Astrocyte (in vitro differentiated cells and primary cell): ENCODE measurements at regions not wholly inside any gene's neighbourhood (a gene's known extent, or its start where the extent isn't known, plus 50 kb on each side); places are given as distances from the start of the nearest gene placed in this dataset.

Source experiments
- DNase-seq: peaks from one replicate; pipeline ENCODE4 v3.0.0-alpha.2; 2010; ENCODE audit warnings: low read depth
- FAIRE-seq: peaks from 2 replicates; lab custom pipeline; 2011; peaks lifted over from hg19 to GRCh38; lab: Jason Lieb, UNC
- H2AFZ ChIP-seq: 2 replicates; pipeline ENCODE4 v1.6.0; 2012; ENCODE audit warnings: low read depth, low read length, inconsistent platforms
- H3K27ac ChIP-seq: 2 replicates; pipeline ENCODE4 v1.5.1; 2011; ENCODE audit warnings: low read depth, low read length, inconsistent platforms
- H3K27me3 ChIP-seq: 2 replicates; pipeline ENCODE4 v1.6.0; 2011; ENCODE audit warnings: low read length, inconsistent platforms; ENCODE audit not compliant: insufficient read depth
- H3K36me3 ChIP-seq: 2 replicates; pipeline ENCODE4 v1.5.1; 2011; ENCODE audit warnings: low read length, inconsistent platforms; ENCODE audit not compliant: insufficient read depth
- H3K4me1 ChIP-seq: 2 replicates; pipeline ENCODE4 v1.5.1; 2011; ENCODE audit warnings: low read length, inconsistent platforms; ENCODE audit not compliant: insufficient read depth
- H3K4me2 ChIP-seq: 2 replicates; pipeline ENCODE4 v1.6.0; 2012; ENCODE audit warnings: low read length, inconsistent platforms
- H3K4me3 ChIP-seq: 2 replicates; pipeline ENCODE4 v1.5.1; 2011; ENCODE audit warnings: low read depth, mild to moderate bottlenecking, low read length, inconsistent platforms; ENCODE audit not compliant: insufficient read depth
- H3K79me2 ChIP-seq: 2 replicates; pipeline ENCODE4 v1.6.0; 2012; ENCODE audit warnings: mild to moderate bottlenecking, low read length, inconsistent platforms; ENCODE audit not compliant: insufficient read depth
- H3K9ac ChIP-seq: 2 replicates; pipeline ENCODE4 v1.6.0; 2012; ENCODE audit warnings: mild to moderate bottlenecking, low read length, inconsistent platforms
- H3K9me3 ChIP-seq: 2 replicates; pipeline ENCODE4 v1.5.1; 2012; ENCODE audit warnings: low read depth, mild to moderate bottlenecking, low read length, inconsistent platforms; ENCODE audit not compliant: insufficient read depth
- H4K20me1 ChIP-seq: 2 replicates; pipeline ENCODE4 v1.6.0; 2012; ENCODE audit warnings: low read length, inconsistent platforms; ENCODE audit not compliant: insufficient read depth
- H3K27ac Mint-ChIP-seq: one replicate; pipeline ENCODE4 v1.8.0; 2021; ENCODE audit warnings: mild to moderate bottlenecking, mixed read lengths; ENCODE audit not compliant: unreplicated experiment
- H3K27me3 Mint-ChIP-seq: one replicate; pipeline ENCODE4 v1.8.0; 2021; ENCODE audit warnings: low read depth, mixed read lengths; ENCODE audit not compliant: unreplicated experiment
- H3K36me3 Mint-ChIP-seq: one replicate; pipeline ENCODE4 v1.8.0; 2021; ENCODE audit warnings: low read depth, mixed read lengths; ENCODE audit not compliant: unreplicated experiment
- H3K4me1 Mint-ChIP-seq: one replicate; pipeline ENCODE4 v1.8.0; 2021; ENCODE audit warnings: low read depth, mixed read lengths; ENCODE audit not compliant: unreplicated experiment
- H3K4me3 Mint-ChIP-seq: one replicate; pipeline ENCODE4 v1.8.0; 2021; ENCODE audit warnings: mild to moderate bottlenecking, moderate library complexity, mixed read lengths; ENCODE audit not compliant: unreplicated experiment
- H3K9me3 Mint-ChIP-seq: one replicate; pipeline ENCODE4 v1.8.0; 2021; ENCODE audit warnings: mild to moderate bottlenecking, mixed read lengths; ENCODE audit not compliant: unreplicated experiment
- CTCF ChIP-seq: IDR thresholded peaks from 2 replicates; pipeline ENCODE4 v1.5.1; 2011; ENCODE audit warnings: low read depth, mild to moderate bottlenecking, inconsistent platforms, low read length, moderate library complexity; ENCODE audit not compliant: insufficient read depth
- EZH2 ChIP-seq: IDR thresholded peaks from 2 replicates; pipeline ENCODE4 v1.6.1; 2012; ENCODE audit warnings: mild to moderate bottlenecking, low read length, inconsistent platforms; ENCODE audit not compliant: insufficient read depth

- Histone ChIP-seq H3K9ac (no peak overlapping the region), H3K36me3 (no peaks in the 10 kb centered on the region), H3K27me3 (no peaks in the 10 kb centered on the region), H3K4me3 (no peak overlapping the region), H2AFZ (no peak overlapping the region), H3K79me2 (no peaks in the 10 kb centered on the region), H3K4me1 (no peaks in the 10 kb centered on the region), H3K9me3 (no peaks in the 10 kb centered on the region), H3K4me2 (no peak overlapping the region), H3K27ac (no peak overlapping the region), H4K20me1 (no peaks in the 10 kb centered on the region)
- Mint-ChIP-seq H3K36me3 (no peaks in the 10 kb centered on the region), H3K27ac (no peak overlapping the region), H3K4me1 (peaks cover 2% of the 10 kb centered on the region), H3K9me3 (no peaks in the 10 kb centered on the region), H3K27me3 (no peaks in the 10 kb centered on the region), H3K4me3 (no peak overlapping the region)
- no peak for DNase-seq
- FAIRE-seq = peak; percentile 52
- TF ChIP-seq EZH2 (no peak), CTCF (no peak)
Measured at GRCh38 chrX:25084446-25084845, 68.7 kb upstream of the ARX start.

- H3K9ac ChIP-seq = no peak overlapping the region
- H3K4me3 ChIP-seq = no peak overlapping the region
- no peaks in the 10 kb centered on the region for H3K9me3 ChIP-seq
- Mint-ChIP-seq H3K27me3 (no peaks in the 10 kb centered on the region), H3K9me3 (no peaks in the 10 kb centered on the region), H3K4me3 (no peak overlapping the region), H3K4me1 (peaks cover 2% of the 10 kb centered on the region), H3K27ac (no peak overlapping the region), H3K36me3 (no peaks in the 10 kb centered on the region)
- no peak overlapping the region for H3K4me2 ChIP-seq
- no peaks in the 10 kb centered on the region for H4K20me1 ChIP-seq
- H3K27ac ChIP-seq = no peak overlapping the region
- no peaks in the 10 kb centered on the region for H3K36me3 ChIP-seq
- TF ChIP-seq CTCF (no peak), EZH2 (no peak)
- DNase-seq (no peak), FAIRE-seq (no peak)
- no peaks in the 10 kb centered on the region for H3K4me1 ChIP-seq
- no peaks in the 10 kb centered on the region for H3K79me2 ChIP-seq
- no peaks in the 10 kb centered on the region for H3K27me3 ChIP-seq
- H2AFZ ChIP-seq = no peak overlapping the region
Measured at GRCh38 chrX:25083661-25084060, 67.9 kb upstream of the ARX start.

- no peak overlapping the region for H3K4me2 ChIP-seq
- Mint-ChIP-seq H3K4me3 (no peak overlapping the region), H3K27me3 (no peaks in the 10 kb centered on the region), H3K36me3 (no peaks in the 10 kb centered on the region), H3K9me3 (no peaks in the 10 kb centered on the region), H3K27ac (no peak overlapping the region), H3K4me1 (peaks cover 7% of the 10 kb centered on the region)
- H3K27me3 ChIP-seq = no peaks in the 10 kb centered on the region
- H3K27ac ChIP-seq = no peak overlapping the region
- no peak for TF ChIP-seq CTCF
- TF ChIP-seq EZH2 = no peak
- no peaks in the 10 kb centered on the region for H4K20me1 ChIP-seq
- no peaks in the 10 kb centered on the region for H3K36me3 ChIP-seq
- DNase-seq = no peak
- H2AFZ ChIP-seq = no peak overlapping the region
- no peaks in the 10 kb centered on the region for H3K4me1 ChIP-seq
- H3K79me2 ChIP-seq = no peaks in the 10 kb centered on the region
- no peak overlapping the region for H3K4me3 ChIP-seq
- no peaks in the 10 kb centered on the region for H3K9me3 ChIP-seq
- no peak for FAIRE-seq
- no peak overlapping the region for H3K9ac ChIP-seq
Measured at GRCh38 chrX:25079020-25079419, 63.3 kb upstream of the ARX start.
